Neutrophil (primary cell): ENCODE measurements at regions not wholly inside any gene's neighbourhood (a gene's known extent, or its start where the extent isn't known, plus 50 kb on each side); places are given as distances from the start of the nearest gene placed in this dataset.

Experiments
- H3K27ac ChIP-seq: fragments of 200-600 bp; sonication (generic); 2 replicates; pipeline ENCODE4 v1.5.1; 2016; ENCODE audit warnings: mild to moderate bottlenecking, moderate library complexity
- H3K27me3 ChIP-seq: fragments of 200-600 bp; sonication (generic); 2 replicates; pipeline ENCODE4 v1.6.0; 2016; ENCODE audit warnings: mild to moderate bottlenecking
- H3K36me3 ChIP-seq: fragments of 200-600 bp; sonication (generic); 2 replicates; pipeline ENCODE4 v1.5.1; 2017
- H3K4me1 ChIP-seq, 2 experiments: fragments of 200-600 bp in 1 of 2; sonication (generic) in 1 of 2; 1 replicate in 1 of 2; 2 replicates in 1 of 2; pipeline versions ENCODE4 v1.5.1 to v1.6.1; 2013 to 2016; ENCODE audit warnings: low read depth in 1 of 2, low read length in 1 of 2, mild to moderate bottlenecking in 1 of 2, moderate library complexity in 1 of 2; ENCODE audit not compliant: control insufficient read depth in 1 of 2, insufficient read depth in 1 of 2
- H3K4me3 ChIP-seq, 2 experiments: fragments of 200-600 bp in 1 of 2; sonication (generic) in 1 of 2; 1 replicate in 1 of 2; 2 replicates in 1 of 2; pipeline ENCODE4 v1.5.1; 2013 to 2016; ENCODE audit warnings: low read depth in 1 of 2, low read length in 1 of 2, mild to moderate bottlenecking in 1 of 2, moderate library complexity in 1 of 2
- H3K9me3 ChIP-seq: fragments of 200-600 bp; sonication (generic); 2 replicates; pipeline ENCODE4 v1.5.1; 2016
- CTCF ChIP-seq: fragments of 200-600 bp; sonication (generic); IDR thresholded peaks from 2 replicates; pipeline ENCODE4 v1.5.1; 2016; ENCODE audit warnings: antibody characterized with exemption

GRCh38 chr12:90628213-90628612, 326.8 kb downstream of the CCER1 start:
- Histone ChIP-seq H3K9me3 (no peaks in the 10 kb centered on the region), H3K27ac (no peak overlapping the region), H3K4me1 (no peaks in the 10 kb centered on the region), H3K27me3 (no peaks in the 10 kb centered on the region), H3K36me3 (no peaks in the 10 kb centered on the region), H3K4me3 (no peak overlapping the region)
- TF ChIP-seq CTCF, result no peak

GRCh38 chr12:90627180-90627896, 327.6 kb downstream of the CCER1 start:
- H3K27ac ChIP-seq, result no peak overlapping the region

GRCh38 chr12:90622431-90622830, 332.5 kb downstream of the CCER1 start:
- H3K27me3 ChIP-seq, result no peaks in the 10 kb centered on the region
- no peak overlapping the region for H3K27ac ChIP-seq
- no peaks in the 10 kb centered on the region for H3K4me1 ChIP-seq
- no peak for TF ChIP-seq CTCF
- no peaks in the 10 kb centered on the region for H3K36me3 ChIP-seq
- H3K4me3 ChIP-seq, result no peak overlapping the region
- peaks cover 3% of the 10 kb centered on the region for H3K9me3 ChIP-seq

More at GRCh38 chr12:90627180-90627896, 327.6 kb downstream of the CCER1 start:
- H3K27me3 ChIP-seq, result no peaks in the 10 kb centered on the region
- no peak for TF ChIP-seq CTCF
- H3K9me3 ChIP-seq, result no peaks in the 10 kb centered on the region
- no peaks in the 10 kb centered on the region for H3K36me3 ChIP-seq
- H3K4me1 ChIP-seq, result no peaks in the 10 kb centered on the region
- H3K4me3 ChIP-seq, result no peak overlapping the region

- H3K4me1 ChIP-seq, result no peaks in the 10 kb centered on the region
- H3K4me3 ChIP-seq, result no peak overlapping the region
- TF ChIP-seq CTCF, result no peak
- H3K27ac ChIP-seq, result no peak overlapping the region
- peaks cover 3% of the 10 kb centered on the region for H3K9me3 ChIP-seq
- no peaks in the 10 kb centered on the region for H3K36me3 ChIP-seq
- no peaks in the 10 kb centered on the region for H3K27me3 ChIP-seq
These were observed 333.0 kb downstream of the CCER1 start for GRCh38 chr12:90621927-90622326.

GRCh38 chr12:90619943-90620342, 335.0 kb downstream of the CCER1 start:
- Histone ChIP-seq H3K27me3 (no peaks in the 10 kb centered on the region), H3K4me1 (no peaks in the 10 kb centered on the region), H3K4me3 (no peak overlapping the region), H3K36me3 (no peaks in the 10 kb centered on the region), H3K9me3 (peaks cover 3% of the 10 kb centered on the region), H3K27ac (no peak overlapping the region)
- TF ChIP-seq CTCF, result no peak
